ENCODE measurements at regions not wholly inside any gene's neighbourhood (a gene's known extent, or its start where the extent isn't known, plus 50 kb on each side); places are given as distances from the start of the nearest gene placed in this dataset.

DNA sequence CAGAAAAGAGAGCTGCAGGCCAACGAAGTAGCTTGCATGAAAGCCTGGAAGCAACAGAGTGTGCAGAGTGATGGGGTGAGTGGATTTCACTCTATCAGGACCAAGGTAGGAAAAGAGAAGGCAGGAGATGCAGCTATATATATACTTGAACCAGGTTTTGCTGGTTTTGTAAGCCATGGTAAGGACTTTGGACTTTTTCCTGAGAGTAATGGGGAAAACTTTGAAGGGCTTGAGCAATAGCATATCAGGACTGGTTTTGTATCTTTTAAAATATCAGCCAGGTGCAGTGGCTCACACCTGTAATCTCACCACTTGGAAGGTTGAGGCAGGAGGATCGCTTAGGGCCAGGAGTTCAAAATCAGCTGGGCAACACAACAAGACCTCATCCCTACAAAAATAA is 120.6 kb upstream of the NRP1 start:
- intact Hi-C loops (cut with DNase I), result no loop called here
- no peak for DNase-seq

DNA sequence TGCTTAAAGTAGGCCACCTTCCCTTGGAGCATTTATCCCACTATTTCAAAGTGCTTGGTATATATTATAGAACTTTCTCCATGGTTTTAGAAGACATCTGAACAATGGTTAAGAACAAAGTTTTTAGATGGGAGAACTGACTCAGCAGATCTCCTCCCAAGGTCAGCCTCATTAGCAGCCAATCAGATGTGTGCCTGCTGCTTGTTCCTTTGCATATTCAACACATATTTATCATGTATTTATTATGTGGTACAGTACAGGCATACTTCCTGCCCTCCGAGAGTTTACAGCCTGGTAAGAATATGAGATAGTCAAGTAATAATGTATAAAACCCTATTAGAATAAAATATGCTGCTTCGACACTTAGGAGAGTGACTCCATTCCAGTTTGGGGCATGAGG is 120.1 kb upstream of the NRP1 start:
- Histone ChIP-seq H3K4me1 (no peaks in the 10 kb centered on the region), H3K4me3 (no peak overlapping the region), H3K27me3 (no peaks in the 10 kb centered on the region), H3K36me3 (no peaks in the 10 kb centered on the region), H3K27ac (no peak overlapping the region), H3K9me3 (no peaks in the 10 kb centered on the region)
- no peak for ATAC-seq
- WGBS (ENCODE audit: insufficient coverage, low coverage, low lambda C conversion rate, missing lambda C conversion rate), result 82% methylated on average over 2 of the region's 2 CpGs
- intact Hi-C loops (cut with DNase I), result no loop called here
- DNase-seq, result no peak
- TF ChIP-seq POLR2A (IDR thresholded peaks at IDR 0.05), result no peak
- TF ChIP-seq, protein P1, sequence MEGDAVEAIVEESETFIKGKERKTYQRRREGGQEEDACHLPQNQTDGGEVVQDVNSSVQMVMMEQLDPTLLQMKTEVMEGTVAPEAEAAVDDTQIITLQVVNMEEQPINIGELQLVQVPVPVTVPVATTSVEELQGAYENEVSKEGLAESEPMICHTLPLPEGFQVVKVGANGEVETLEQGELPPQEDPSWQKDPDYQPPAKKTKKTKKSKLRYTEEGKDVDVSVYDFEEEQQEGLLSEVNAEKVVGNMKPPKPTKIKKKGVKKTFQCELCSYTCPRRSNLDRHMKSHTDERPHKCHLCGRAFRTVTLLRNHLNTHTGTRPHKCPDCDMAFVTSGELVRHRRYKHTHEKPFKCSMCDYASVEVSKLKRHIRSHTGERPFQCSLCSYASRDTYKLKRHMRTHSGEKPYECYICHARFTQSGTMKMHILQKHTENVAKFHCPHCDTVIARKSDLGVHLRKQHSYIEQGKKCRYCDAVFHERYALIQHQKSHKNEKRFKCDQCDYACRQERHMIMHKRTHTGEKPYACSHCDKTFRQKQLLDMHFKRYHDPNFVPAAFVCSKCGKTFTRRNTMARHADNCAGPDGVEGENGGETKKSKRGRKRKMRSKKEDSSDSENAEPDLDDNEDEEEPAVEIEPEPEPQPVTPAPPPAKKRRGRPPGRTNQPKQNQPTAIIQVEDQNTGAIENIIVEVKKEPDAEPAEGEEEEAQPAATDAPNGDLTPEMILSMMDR (IDR thresholded peaks at IDR 0.05), result no peak

More for the DNA sequence above, 120.6 kb upstream of the NRP1 start:
- Histone ChIP-seq H3K27me3 (no peaks in the 10 kb centered on the region), H3K27ac (no peak overlapping the region), H3K9me3 (no peaks in the 10 kb centered on the region), H3K36me3 (no peaks in the 10 kb centered on the region), H3K4me3 (no peak overlapping the region), H3K4me1 (no peaks in the 10 kb centered on the region)
- WGBS (ENCODE audit: insufficient coverage, low coverage, low lambda C conversion rate, missing lambda C conversion rate), result 48% methylated on average over 2 of the region's 2 CpGs
- ATAC-seq, result peak; percentile 42 to 67 (median 59)
- TF ChIP-seq, protein P1 (IDR thresholded peaks at IDR 0.05), result no peak
- no peak for TF ChIP-seq POLR2A (IDR thresholded peaks at IDR 0.05)

DNA sequence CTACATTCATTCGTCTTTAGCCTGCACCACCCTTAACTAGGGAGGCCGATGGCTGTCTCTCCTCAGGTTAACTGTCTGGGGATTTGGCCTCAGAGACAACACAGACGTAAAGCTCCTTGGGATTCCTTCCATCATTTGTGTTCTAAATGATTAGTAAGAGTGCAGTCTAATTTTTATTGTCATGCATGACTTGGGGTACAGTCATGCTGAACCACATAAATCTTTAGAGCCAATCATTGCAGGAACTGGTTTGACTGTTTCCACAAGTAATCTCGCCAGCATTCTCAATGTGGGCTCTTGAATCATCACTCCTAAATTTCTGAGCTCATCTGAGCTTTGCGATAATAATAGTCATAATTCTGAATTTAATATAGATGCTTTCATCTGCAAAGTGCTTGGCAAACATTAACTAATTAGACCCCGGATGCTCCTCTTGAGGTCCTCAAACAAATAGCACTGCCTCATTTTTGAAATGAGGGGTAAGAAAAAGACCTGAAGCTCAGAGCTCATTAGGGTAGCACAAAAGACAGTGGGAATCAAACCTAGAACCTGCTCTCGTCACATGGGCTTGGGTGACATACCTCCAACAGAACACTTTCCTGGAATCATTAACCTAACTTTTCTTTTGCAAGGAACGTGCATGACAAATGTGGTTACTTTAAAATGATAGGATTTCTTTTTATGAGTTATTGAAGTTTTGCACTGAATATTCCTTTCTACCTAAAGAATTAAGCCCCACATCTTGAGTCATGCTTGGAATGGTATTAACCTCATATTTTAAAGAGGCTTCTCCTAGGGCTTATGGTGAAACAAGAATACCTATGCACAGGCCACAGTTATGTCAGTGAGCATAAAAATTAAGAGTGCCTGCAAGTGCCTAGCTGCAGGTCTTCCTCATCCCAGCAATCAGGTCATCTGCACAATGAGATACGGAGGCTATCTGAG is 118.9 kb upstream of the NRP1 start:
- ATAC-seq (no peak), DNase-seq (no peak)
- Histone ChIP-seq H3K27ac (no peak overlapping the region), H3K4me1 (no peaks in the 10 kb centered on the region), H3K4me3 (no peak overlapping the region), H3K27me3 (no peaks in the 10 kb centered on the region), H3K36me3 (no peaks in the 10 kb centered on the region), H3K9me3 (no peaks in the 10 kb centered on the region)
- intact Hi-C loops (cut with DNase I), result no loop called here
- 81% methylated on average over 9 of the region's 9 CpGs for WGBS (ENCODE audit: insufficient coverage, low coverage, low lambda C conversion rate, missing lambda C conversion rate)
- TF ChIP-seq, protein P1 (IDR thresholded peaks at IDR 0.05), result no peak
- TF ChIP-seq POLR2A (IDR thresholded peaks at IDR 0.05), result no peak

DNA sequence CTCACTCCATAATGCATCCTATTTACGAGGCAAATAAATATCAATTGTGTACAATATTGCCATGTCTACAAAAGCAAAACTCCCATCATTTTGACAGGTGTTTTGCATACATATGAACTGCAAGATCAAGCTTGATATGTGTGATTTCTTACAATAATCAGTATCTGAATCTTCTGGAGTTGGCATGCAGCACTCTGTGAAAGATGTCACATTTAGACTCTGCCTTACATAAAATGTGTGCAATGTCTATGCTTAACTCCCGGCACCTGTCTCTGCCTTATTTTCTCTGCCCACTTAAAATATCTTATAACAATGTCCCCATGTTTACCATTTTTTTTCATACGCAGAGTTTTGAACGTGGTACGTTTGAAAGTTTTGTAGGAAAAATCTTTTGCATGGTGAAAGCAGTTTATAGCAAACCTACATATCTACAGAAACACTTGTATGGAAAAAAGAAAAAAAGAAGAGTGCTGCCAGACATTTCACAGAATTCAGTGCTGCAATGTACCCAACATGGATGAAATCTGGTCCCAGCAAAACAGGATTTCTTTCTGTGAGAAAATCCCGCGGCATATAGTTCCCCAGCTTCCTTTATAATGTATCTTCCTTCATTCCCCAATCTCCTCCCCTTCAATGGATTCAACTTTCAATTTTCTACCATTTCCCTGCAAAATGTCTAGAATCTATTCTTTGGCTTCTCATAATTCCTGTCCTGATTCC is 114.1 kb upstream of the NRP1 start:
- no peak overlapping the region for H3K4me3 ChIP-seq
- no peak overlapping the region for H3K27ac ChIP-seq
- DNase-seq, result no peak
- WGBS (ENCODE audit: insufficient coverage, low coverage, low lambda C conversion rate, missing lambda C conversion rate), result 90% methylated on average over 7 of the region's 7 CpGs
- intact Hi-C loops (cut with DNase I), result no loop called here
- ATAC-seq, result no peak
- H3K4me1 ChIP-seq, result no peaks in the 10 kb centered on the region
- H3K36me3 ChIP-seq, result no peaks in the 10 kb centered on the region
- H3K27me3 ChIP-seq, result no peaks in the 10 kb centered on the region
- no peak for TF ChIP-seq POLR2A (IDR thresholded peaks at IDR 0.05)
- TF ChIP-seq, protein P1 (IDR thresholded peaks at IDR 0.05), result no peak
- H3K9me3 ChIP-seq, result no peaks in the 10 kb centered on the region

All from right lobe of liver (tissue), 6 donors.